Neural progenitor cell (in vitro differentiated cells): ENCODE measurements at regions not wholly inside any gene's neighbourhood (a gene's known extent, or its start where the extent isn't known, plus 50 kb on each side); places are given as distances from the start of the nearest gene placed in this dataset.

Experiments
- DNase-seq: peaks from one replicate; pipeline ENCODE4 v3.0.0-alpha.2; 2016; ENCODE audit warnings: low spot score
- H2AFZ ChIP-seq: fragments of 200-600 bp; sonication (generic); replicated peaks from 2 replicates; pipeline ENCODE4 v1.6.1; 2016; ENCODE audit warnings: antibody characterized with exemption
- H3F3A ChIP-seq: fragments of 200-600 bp; sonication (generic); 2 replicates; pipeline ENCODE4 v1.6.1; 2016; ENCODE audit warnings: antibody characterized with exemption, low read depth
- H3K27ac ChIP-seq: fragments of 200-600 bp; sonication (generic); 2 replicates; pipeline ENCODE4 v1.5.1; 2016; ENCODE audit warnings: mild to moderate bottlenecking
- H3K27me3 ChIP-seq: fragments of 200-600 bp; sonication (generic); 2 replicates; pipeline ENCODE4 v1.6.1; 2016; ENCODE audit warnings: mild to moderate bottlenecking, moderate library complexity
- H3K36me3 ChIP-seq: fragments of 200-600 bp; sonication (generic); 2 replicates; pipeline ENCODE4 v1.5.1; 2016
- H3K4me1 ChIP-seq: fragments of 200-600 bp; sonication (generic); 2 replicates; pipeline ENCODE4 v1.6.1; 2016; ENCODE audit warnings: mixed run types
- H3K4me2 ChIP-seq: fragments of 200-600 bp; sonication (generic); 2 replicates; pipeline ENCODE4 v1.6.1; 2016
- H3K4me3 ChIP-seq: fragments of 200-600 bp; sonication (generic); 2 replicates; pipeline ENCODE4 v1.5.1; 2016
- H3K79me2 ChIP-seq: fragments of 200-600 bp; sonication (generic); 2 replicates; pipeline ENCODE4 v1.6.1; 2016; ENCODE audit warnings: low read depth
- H3K9ac ChIP-seq: fragments of 200-600 bp; sonication (generic); 2 replicates; pipeline ENCODE4 v1.6.1; 2016
- H3K9me3 ChIP-seq: fragments of 200-600 bp; sonication (generic); 2 replicates; pipeline ENCODE4 v1.5.1; 2016; ENCODE audit warnings: low read depth
- H4K20me1 ChIP-seq: fragments of 200-600 bp; sonication (generic); 2 replicates; pipeline ENCODE4 v1.6.1; 2016; ENCODE audit warnings: low read depth
- H3K27ac Mint-ChIP-seq: 3 replicates; pipeline ENCODE4 v1.8.0; 2021; ENCODE audit warnings: mixed read lengths
- H3K27me3 Mint-ChIP-seq: 2 replicates; pipeline ENCODE4 v1.8.0; 2022; ENCODE audit warnings: low read depth, mild to moderate bottlenecking, inconsistent platforms, moderate library complexity, mixed read lengths; ENCODE audit not compliant: insufficient read depth
- H3K36me3 Mint-ChIP-seq: 3 replicates; pipeline ENCODE4 v1.8.0; 2021; ENCODE audit warnings: mixed read lengths
- H3K4me1 Mint-ChIP-seq: 3 replicates; pipeline ENCODE4 v1.8.0; 2021; ENCODE audit warnings: mixed read lengths
- H3K4me3 Mint-ChIP-seq: 3 replicates; pipeline ENCODE4 v1.8.0; 2021; ENCODE audit warnings: mild to moderate bottlenecking, moderate library complexity, mixed read lengths
- H3K9me3 Mint-ChIP-seq: 3 replicates; pipeline ENCODE4 v1.8.0; 2020; ENCODE audit warnings: mixed read lengths
- CTCF ChIP-seq: fragments of 200-600 bp; sonication (generic); IDR thresholded peaks from 2 replicates; pipeline ENCODE4 v1.5.1; 2017; ENCODE audit warnings: antibody characterized with exemption, mild to moderate bottlenecking
- EZH2 ChIP-seq: fragments of 200-600 bp; sonication (generic); IDR thresholded peaks from 2 replicates; pipeline ENCODE4 v1.6.1; 2017; ENCODE audit warnings: antibody characterized with exemption, mild to moderate bottlenecking, moderate library complexity
- EZH2phosphoT487 ChIP-seq: fragments of 200-600 bp; sonication (generic); IDR thresholded peaks from 2 replicates; pipeline ENCODE4 v1.6.1; 2017; ENCODE audit warnings: antibody characterized with exemption

DNA sequence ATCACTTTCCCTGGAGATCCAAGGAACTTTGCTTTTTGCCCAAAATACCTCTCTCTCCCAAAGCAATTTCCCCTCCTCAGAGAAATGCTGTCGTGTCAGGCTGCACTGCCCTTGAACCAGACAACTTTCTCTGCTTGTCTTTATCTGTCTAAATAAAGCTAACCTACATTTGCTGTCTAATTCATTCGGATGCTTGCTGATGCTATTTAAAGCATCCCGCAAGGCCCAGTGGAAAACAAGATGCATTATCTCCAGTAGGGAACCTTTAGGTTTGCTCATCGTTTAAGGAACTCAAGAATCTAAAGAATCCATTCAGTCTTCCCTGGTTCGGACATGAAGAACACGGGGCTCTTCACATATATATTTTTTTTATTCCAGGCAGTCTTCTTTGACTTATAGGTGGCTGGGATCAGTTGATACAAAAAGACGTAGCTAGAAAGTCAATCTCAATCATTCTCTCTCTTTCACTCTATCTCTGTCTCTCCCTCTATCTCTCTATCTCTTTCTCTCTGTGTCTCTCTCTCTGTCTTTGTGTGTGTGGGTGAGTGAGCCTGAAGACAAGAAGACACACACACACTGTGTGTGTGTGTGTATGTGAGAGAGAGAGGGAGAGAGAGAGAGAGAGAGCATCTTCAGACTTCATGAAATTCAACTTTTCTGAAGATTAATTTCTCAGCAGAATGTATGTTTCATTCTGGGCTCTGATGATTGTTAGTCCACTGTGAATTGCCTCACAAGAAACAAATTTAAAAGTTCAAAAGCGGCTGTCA is 92.8 kb upstream of the MKLN1 start:
- Histone ChIP-seq H2AFZ (peak overlapping the region; percentile 12), H3K4me1 (no peaks in the 10 kb centered on the region), H4K20me1 (no peaks in the 10 kb centered on the region), H3K27ac (no peak overlapping the region), H3K36me3 (no peaks in the 10 kb centered on the region), H3F3A (no peaks in the 10 kb centered on the region), H3K27me3 (no peaks in the 10 kb centered on the region), H3K9me3 (no peaks in the 10 kb centered on the region), H3K9ac (no peak overlapping the region), H3K4me2 (no peak overlapping the region), H3K4me3 (no peak overlapping the region), H3K79me2 (no peaks in the 10 kb centered on the region)
- Mint-ChIP-seq H3K27ac (no peak overlapping the region), H3K27me3 (no peaks in the 10 kb centered on the region), H3K4me1 (peaks cover 15% of the 10 kb centered on the region), H3K9me3 (no peaks in the 10 kb centered on the region), H3K4me3 (no peak overlapping the region), H3K36me3 (no peaks in the 10 kb centered on the region)
- TF ChIP-seq EZH2phosphoT487 (no peak), EZH2 (no peak), CTCF (no peak)
- DNase-seq = no peak

- Histone ChIP-seq H3K79me2 (no peaks in the 10 kb centered on the region), H3K9ac (no peak overlapping the region), H4K20me1 (no peaks in the 10 kb centered on the region), H3K4me3 (no peak overlapping the region), H3F3A (no peaks in the 10 kb centered on the region), H3K36me3 (no peaks in the 10 kb centered on the region), H2AFZ (peak overlapping the region; percentile 12), H3K4me1 (no peaks in the 10 kb centered on the region), H3K27me3 (no peaks in the 10 kb centered on the region), H3K27ac (no peak overlapping the region), H3K9me3 (no peaks in the 10 kb centered on the region), H3K4me2 (no peak overlapping the region)
- peaks cover 15% of the 10 kb centered on the region for H3K4me1 Mint-ChIP-seq
- H3K36me3 Mint-ChIP-seq = no peaks in the 10 kb centered on the region
- DNase-seq = no peak
- no peak overlapping the region for H3K4me3 Mint-ChIP-seq
- TF ChIP-seq EZH2phosphoT487 (no peak), CTCF (no peak), EZH2 (no peak)
- H3K9me3 Mint-ChIP-seq = no peaks in the 10 kb centered on the region
- H3K27ac Mint-ChIP-seq = no peak overlapping the region
- no peaks in the 10 kb centered on the region for H3K27me3 Mint-ChIP-seq
These were observed 92.0 kb upstream of the MKLN1 start for GRCh38 chr7:131235489-131236317.

GRCh38 chr7:131236318-131236672 is 91.4 kb upstream of the MKLN1 start:
- Mint-ChIP-seq H3K4me3 (no peak overlapping the region), H3K27ac (no peak overlapping the region), H3K27me3 (no peaks in the 10 kb centered on the region), H3K4me1 (peaks cover 15% of the 10 kb centered on the region), H3K9me3 (no peaks in the 10 kb centered on the region), H3K36me3 (no peaks in the 10 kb centered on the region)
- DNase-seq = no peak
- no peak overlapping the region for H3K27ac ChIP-seq
- H4K20me1 ChIP-seq = no peaks in the 10 kb centered on the region
- H3F3A ChIP-seq = no peaks in the 10 kb centered on the region
- H3K79me2 ChIP-seq = no peaks in the 10 kb centered on the region
- H3K4me1 ChIP-seq = no peaks in the 10 kb centered on the region
- H3K9ac ChIP-seq = no peak overlapping the region
- H2AFZ ChIP-seq = no peak overlapping the region
- no peak overlapping the region for H3K4me3 ChIP-seq
- H3K9me3 ChIP-seq = no peaks in the 10 kb centered on the region
- TF ChIP-seq CTCF (no peak), EZH2phosphoT487 (no peak), EZH2 (no peak)
- no peaks in the 10 kb centered on the region for H3K36me3 ChIP-seq
- H3K27me3 ChIP-seq = no peaks in the 10 kb centered on the region
- no peak overlapping the region for H3K4me2 ChIP-seq
